H1 (cell line): ENCODE measurements at regions not wholly inside any gene's neighbourhood (a gene's known extent, or its start where the extent isn't known, plus 50 kb on each side); places are given as distances from the start of the nearest gene placed in this dataset.

ENCODE experiments used
- CTCF ChIA-PET: fragments of 300-600 bp; sonication (Branson Sonifier 250); formaldehyde crosslinking; loops from one replicate; lab custom pipeline; 2021; ENCODE audit not compliant: partially characterized antibody; lab: Charles Lee
- POLR2A ChIA-PET: fragments of 300-600 bp; sonication (Branson Sonifier 250); formaldehyde crosslinking; loops from one replicate; lab custom pipeline; 2021; ENCODE audit warnings: inconsistent platforms; ENCODE audit not compliant: partially characterized antibody; lab: Charles Lee
- DNase-seq, 2 experiments: peaks; one replicate each; pipeline versions ENCODE4 v3.0.0 to v3.0.0-alpha.2; 2010 to 2022; ENCODE audit warnings: low spot score in 2 of 2, low read depth in 1 of 2, mixed read lengths in 1 of 2
- FAIRE-seq: peaks from 2 replicates; lab custom pipeline; 2011; peaks lifted over from hg19 to GRCh38; lab: Jason Lieb, UNC
- H2AFZ ChIP-seq: 2 replicates; pipeline ENCODE4 v1.8.1; 2012; ENCODE audit warnings: low read length, inconsistent platforms
- H2AK5ac ChIP-seq: 2 replicates; pipeline ENCODE4 v1.6.1; 2013; ENCODE audit warnings: low read depth, low read length
- H2BK120ac ChIP-seq: replicated peaks from 2 replicates; pipeline ENCODE3; 2013; ENCODE audit warnings: low read depth, low read length, inconsistent platforms
- H2BK12ac ChIP-seq: 2 replicates; pipeline ENCODE4 v1.6.1; 2013; ENCODE audit warnings: low read depth, low read length
- H2BK15ac ChIP-seq: 2 replicates; pipeline ENCODE4 v1.6.1; 2013; ENCODE audit warnings: low read length
- H2BK20ac ChIP-seq: 2 replicates; pipeline ENCODE4 v1.6.1; 2013; ENCODE audit warnings: low read length
- H2BK5ac ChIP-seq: 2 replicates; pipeline ENCODE4 v1.6.1; 2013; ENCODE audit warnings: low read depth, low read length
- H3K14ac ChIP-seq: 2 replicates; pipeline ENCODE4 v1.6.1; 2013; ENCODE audit warnings: inconsistent platforms; ENCODE audit not compliant: insufficient read length
- H3K18ac ChIP-seq: 2 replicates; pipeline ENCODE4 v1.6.1; 2013; ENCODE audit warnings: low read length; ENCODE audit errors: extremely low read depth
- H3K23ac ChIP-seq: 2 replicates; pipeline ENCODE4 v1.6.1; 2013; ENCODE audit warnings: inconsistent platforms; ENCODE audit not compliant: insufficient read length
- H3K23me2 ChIP-seq: 2 replicates; pipeline ENCODE4 v1.6.1; 2013; ENCODE audit warnings: low read depth, low read length
- H3K27ac ChIP-seq: 2 replicates; pipeline ENCODE4 v1.6.1; 2011; ENCODE audit warnings: low read depth, low read length, inconsistent platforms
- H3K27me3 ChIP-seq, 4 experiments: replicated peaks in 1 of 4; 1 replicate in 1 of 4; 2 replicates in 3 of 4; pipeline versions ENCODE4 v1.6.1 to v1.8.1; 2011 to 2013; ENCODE audit warnings: low read length in 3 of 4, mild to moderate bottlenecking in 3 of 4, inconsistent platforms in 2 of 4, mixed read lengths in 2 of 4, moderate library complexity in 1 of 4; ENCODE audit not compliant: control insufficient read depth in 3 of 4, insufficient read depth in 3 of 4; ENCODE audit errors: extremely low read depth in 1 of 4
- H3K36me3 ChIP-seq, 4 experiments: 2 replicates each; pipeline versions ENCODE4 v1.6.1 to v1.8.1; 2011 to 2013; ENCODE audit warnings: mild to moderate bottlenecking in 4 of 4, low read length in 3 of 4, moderate library complexity in 2 of 4, control low read depth in 1 of 4, inconsistent platforms in 1 of 4; ENCODE audit not compliant: insufficient read depth in 4 of 4, control insufficient read depth in 2 of 4
- H3K4ac ChIP-seq: replicated peaks from 2 replicates; pipeline ENCODE3; 2013; ENCODE audit warnings: low read length, low read depth, mixed read lengths, inconsistent platforms; ENCODE audit not compliant: insufficient read length
- H3K4me1 ChIP-seq, 4 experiments: replicated peaks in 1 of 4; 1 replicate in 1 of 4; 2 replicates in 3 of 4; pipeline versions ENCODE4 v1.6.1 to v1.8.1; 2011 to 2013; ENCODE audit warnings: low read length in 3 of 4, inconsistent platforms in 2 of 4, mixed read lengths in 1 of 4; ENCODE audit not compliant: insufficient read depth in 4 of 4, control insufficient read depth in 3 of 4
- H3K4me2 ChIP-seq, 2 experiments: 2 replicates each; pipeline versions ENCODE4 v1.6.1 to v1.8.1; 2011 to 2013; ENCODE audit warnings: low read depth in 2 of 2, low read length in 2 of 2, control low read depth in 1 of 2, inconsistent platforms in 1 of 2, mild to moderate bottlenecking in 1 of 2; ENCODE audit not compliant: insufficient read depth in 1 of 2
- H3K4me3 ChIP-seq, 4 experiments: fragments of 200-600, 300-600 bp in 1 of 4; sonication (generic), shearing (Covaris generic), sonication (Bioruptor Twin) in 1 of 4; 2 replicates each; pipeline versions ENCODE4 v1.5.1 to v1.8.1; 2011 to 2016; ENCODE audit warnings: low read length in 4 of 4, low read depth in 3 of 4, control low read depth in 2 of 4, inconsistent platforms in 2 of 4, mild to moderate bottlenecking in 2 of 4, mixed read lengths in 1 of 4, moderate library complexity in 1 of 4; ENCODE audit not compliant: insufficient read depth in 2 of 4; ENCODE audit errors: extremely low read depth in 1 of 4
- H3K56ac ChIP-seq: replicated peaks from 2 replicates; pipeline ENCODE3; 2013; ENCODE audit warnings: low read depth, mild to moderate bottlenecking, mixed read lengths, low read length, inconsistent platforms; ENCODE audit not compliant: insufficient read length
- H3K79me1 ChIP-seq: 2 replicates; pipeline ENCODE4 v1.6.1; 2013; ENCODE audit warnings: low read depth, low read length, control low read depth
- H3K79me2 ChIP-seq, 2 experiments: 2 replicates each; pipeline versions ENCODE4 v1.6.1 to v1.8.1; 2012 to 2013; ENCODE audit warnings: low read length in 2 of 2, mild to moderate bottlenecking in 2 of 2, inconsistent platforms in 1 of 2; ENCODE audit not compliant: insufficient read depth in 2 of 2, control insufficient read depth in 1 of 2
- H3K9ac ChIP-seq, 4 experiments: replicated peaks in 1 of 4; 1 replicate in 1 of 4; 2 replicates in 3 of 4; pipeline versions ENCODE4 v1.6.1 to v1.8.1; 2011 to 2013; ENCODE audit warnings: low read depth in 3 of 4, low read length in 3 of 4, control low read depth in 2 of 4, mild to moderate bottlenecking in 2 of 4, moderate library complexity in 2 of 4, inconsistent platforms in 1 of 4; ENCODE audit errors: extremely low read depth in 1 of 4
- H3K9me3 ChIP-seq, 2 experiments: 2 replicates each; pipeline versions ENCODE4 v1.6.1 to v1.8.1; 2012 to 2013; ENCODE audit warnings: mild to moderate bottlenecking in 2 of 2, moderate library complexity in 2 of 2, control low read depth in 1 of 2, inconsistent platforms in 1 of 2, low read depth in 1 of 2, low read length in 1 of 2, mixed read lengths in 1 of 2; ENCODE audit not compliant: insufficient read depth in 2 of 2
- H4K20me1 ChIP-seq, 2 experiments: replicated peaks in 1 of 2; 2 replicates each; pipeline versions ENCODE3 to v1.8.1; 2011 to 2013; ENCODE audit warnings: inconsistent platforms in 2 of 2, low read length in 2 of 2, mild to moderate bottlenecking in 1 of 2; ENCODE audit not compliant: insufficient read depth in 2 of 2, control insufficient read depth in 1 of 2
- H4K5ac ChIP-seq: 2 replicates; pipeline ENCODE4 v1.6.1; 2013; ENCODE audit warnings: low read length, low read depth, mixed read lengths, inconsistent platforms; ENCODE audit not compliant: insufficient read length
- H4K8ac ChIP-seq: 2 replicates; pipeline ENCODE4 v1.8.0; 2013; ENCODE audit warnings: mild to moderate bottlenecking, moderate library complexity, low read length, inconsistent platforms; ENCODE audit not compliant: insufficient read depth; ENCODE audit errors: extremely low read depth
- H4K91ac ChIP-seq: replicated peaks from 2 replicates; pipeline ENCODE3; 2013; ENCODE audit warnings: low read length, mixed read lengths, inconsistent platforms; ENCODE audit not compliant: insufficient read length
- BCL11A ChIP-seq, 2 experiments: IDR thresholded peaks; one replicate each; pipeline ENCODE4 v1.6.1; 2011; ENCODE audit warnings: low read depth in 2 of 2, low read length in 2 of 2, mild to moderate bottlenecking in 2 of 2
- WGBS, 2 experiments: shearing (Covaris generic) in 1 of 2; methylation state at CpG; one replicate each; pipeline versions ENCODE4 v1.1.6 to v1.1.7; 2013 to 2015; ENCODE audit warnings: low lambda C conversion rate in 2 of 2, mixed read lengths in 2 of 2, inconsistent platforms in 1 of 2, low coverage in 1 of 2, missing lambda C conversion rate in 1 of 2; ENCODE audit not compliant: insufficient replicate concordance in 2 of 2, insufficient coverage in 1 of 2, insufficient read length in 1 of 2; ENCODE audit errors: extremely low coverage in 1 of 2, missing lambda C conversion rate in 1 of 2; 5-methylcytosine and 5-hydroxymethylcytosine counted together

DNA sequence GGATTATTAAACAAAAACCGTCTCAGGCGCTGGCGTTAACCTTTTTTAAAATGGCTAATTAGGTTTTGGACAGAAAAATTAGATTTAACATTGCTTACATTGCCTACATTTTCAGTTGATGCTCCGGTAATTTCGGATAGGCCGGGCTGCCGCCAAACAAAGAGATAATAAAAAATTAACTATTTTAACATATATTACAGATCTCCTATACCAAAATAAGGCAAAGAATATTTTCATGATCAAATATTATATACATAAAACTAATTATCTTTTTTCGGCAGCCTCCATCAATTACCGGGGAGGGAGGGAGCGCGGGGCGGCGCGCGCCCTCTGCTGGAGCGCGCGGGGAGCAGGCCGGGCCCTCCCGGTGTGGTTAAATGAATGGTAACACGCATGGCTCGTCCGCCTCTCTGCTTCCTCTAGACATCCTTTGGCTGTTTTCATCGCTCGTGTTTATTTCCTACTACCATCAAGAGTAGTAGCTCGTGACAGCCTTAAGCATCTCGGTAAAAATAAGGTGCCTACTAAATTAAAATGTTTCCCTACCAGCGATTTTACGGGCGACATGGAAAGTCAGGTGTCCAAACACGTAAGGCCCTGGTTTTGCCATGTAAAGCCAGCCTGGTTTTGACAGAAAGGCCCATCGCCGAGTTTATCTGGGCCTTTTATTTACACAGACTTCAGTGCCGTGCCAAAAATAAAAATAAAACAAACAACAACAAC is 52.4 kb upstream of the TMEM33 start:
- Histone ChIP-seq H3K4me1 (peaks cover 0 to 24% (median 15%) of the 10 kb centered on the region in 4 experiments; a peak in 6 of 7 replicates), H3K36me3 (no peaks in the 10 kb centered on the region; a peak in 1 of 8 replicates), H4K8ac (no peak overlapping the region), H4K20me1 (peaks cover 12 to 18% of the 10 kb centered on the region in 2 experiments), H2BK120ac (no peak overlapping the region), H3K56ac (no peak overlapping the region), H2AFZ (no peak overlapping the region), H4K5ac (no peak overlapping the region), H2BK15ac (no peak overlapping the region), H3K4me2 (peak overlapping the region; percentile 75 to 85), H2BK5ac (no peak overlapping the region), H3K79me1 (no peaks in the 10 kb centered on the region), H3K14ac (no peak overlapping the region), H4K91ac (no peak overlapping the region), H3K27ac (no peak overlapping the region), H3K23ac (no peak overlapping the region), H3K4me3 (peak overlapping the region in 2 of 4 experiments; percentile 33 to 63; a peak in 4 of 8 replicates), H3K27me3 (peaks cover 50 to 69% (median 68%) of the 10 kb centered on the region in 4 experiments), H3K79me2 (no peaks in the 10 kb centered on the region), H3K9me3 (no peaks in the 10 kb centered on the region), H3K4ac (no peak overlapping the region), H3K23me2 (peaks cover 5% of the 10 kb centered on the region; the same call in 1 of the 2 replicates), H2AK5ac (no peak overlapping the region), H2BK12ac (no peak overlapping the region), H3K9ac (no peak overlapping the region), H3K18ac (no peak overlapping the region), H2BK20ac (no peak overlapping the region)
- no peak for FAIRE-seq
- WGBS, 2 experiments, result 17% methylated on average over 34 of the region's 34 CpGs; no CpG with 5 or more reads in 1 of the 2 experiments
- DNase-seq, result peak in 1 of 2 experiments; percentile 67
- POLR2A ChIA-PET, result no interaction called here
- CTCF ChIA-PET, result interaction anchor here (0.7 to 7.6 kb wide), 9 partner anchors 9 to 191 kb away, joined by 3 to 58 read pairs (median 4); no protein-coding TSS in a partner anchor
- no peak for TF ChIP-seq BCL11A (IDR thresholded peaks at IDR 0.05; ENCODE audit: low read depth in 2 of 2, low read length in 2 of 2)
